GM23338 (cell line): ENCODE measurements at regions not wholly inside any gene's neighbourhood (a gene's known extent, or its start where the extent isn't known, plus 50 kb on each side); places are given as distances from the start of the nearest gene placed in this dataset.

Source experiments
- ATAC-seq: fragments of 200-7000 bp; cut with Tn5 transposase; 3 replicates; pipeline ENCODE4 v1.9.1; 2020
- DNase-seq: peaks from one replicate; pipeline ENCODE4 v3.0.0-alpha.2; 2015; ENCODE audit warnings: low spot score
- H2AFZ ChIP-seq: fragments of 200-600 bp; sonication (generic); 2 replicates; pipeline ENCODE4 v1.8.0; 2016; ENCODE audit warnings: antibody characterized with exemption, mild to moderate bottlenecking, moderate library complexity
- H3F3A ChIP-seq: fragments of 200-600 bp; sonication (generic); replicated peaks from 2 replicates; pipeline ENCODE4 v1.8.0; 2017; ENCODE audit warnings: antibody characterized with exemption, mixed run types, low read depth
- H3K27ac ChIP-seq: fragments of 200-600 bp; sonication (generic); 2 replicates; pipeline ENCODE4 v1.6.1; 2016; ENCODE audit warnings: low read depth
- H3K27me3 ChIP-seq: fragments of 200-600 bp; sonication (generic); 2 replicates; pipeline ENCODE4 v1.8.0; 2016; ENCODE audit warnings: mild to moderate bottlenecking, mixed run types, moderate library complexity; ENCODE audit not compliant: insufficient read depth
- H3K36me3 ChIP-seq: fragments of 200-600 bp; sonication (generic); 2 replicates; pipeline ENCODE4 v1.8.0; 2016; ENCODE audit warnings: mild to moderate bottlenecking; ENCODE audit not compliant: insufficient read depth
- H3K4me1 ChIP-seq: fragments of 200-600 bp; sonication (generic); 2 replicates; pipeline ENCODE4 v1.8.0; 2016; ENCODE audit warnings: mild to moderate bottlenecking, moderate library complexity; ENCODE audit not compliant: insufficient read depth
- H3K4me2 ChIP-seq: fragments of 200-600 bp; sonication (generic); 2 replicates; pipeline ENCODE4 v1.7.1; 2017; ENCODE audit warnings: mixed run types
- H3K4me3 ChIP-seq: fragments of 200-600 bp; sonication (generic); 2 replicates; pipeline ENCODE4 v1.6.1; 2016; ENCODE audit warnings: mixed run types
- H3K79me2 ChIP-seq: fragments of 200-600 bp; sonication (generic); replicated peaks from 2 replicates; pipeline ENCODE4 v1.8.0; 2017; ENCODE audit warnings: mild to moderate bottlenecking; ENCODE audit not compliant: insufficient read depth
- H3K9me2 ChIP-seq: fragments of 200-600 bp; sonication (generic); 2 replicates; pipeline ENCODE4 v1.8.0; 2017; ENCODE audit not compliant: insufficient read depth
- H4K20me1 ChIP-seq: fragments of 200-600 bp; sonication (generic); replicated peaks from 2 replicates; pipeline ENCODE4 v1.8.0; 2017; ENCODE audit warnings: mild to moderate bottlenecking; ENCODE audit not compliant: insufficient read depth
- H3K27ac Mint-ChIP-seq: 2 replicates; pipeline ENCODE4 v1.8.0; 2020; ENCODE audit warnings: inconsistent platforms, mild to moderate bottlenecking, moderate library complexity, mixed read lengths
- H3K27me3 Mint-ChIP-seq: 3 replicates; pipeline ENCODE4 v1.8.0; 2022; ENCODE audit warnings: low read depth, mild to moderate bottlenecking, moderate library complexity, mixed read lengths, inconsistent platforms; ENCODE audit not compliant: insufficient read depth, poor library complexity
- H3K36me3 Mint-ChIP-seq: 3 replicates; pipeline ENCODE4 v1.8.0; 2021; ENCODE audit warnings: low read depth, mild to moderate bottlenecking, inconsistent platforms, moderate library complexity, mixed read lengths
- H3K4me1 Mint-ChIP-seq: 3 replicates; pipeline ENCODE4 v1.8.0; 2020; ENCODE audit warnings: mild to moderate bottlenecking, inconsistent platforms, mixed read lengths
- H3K4me3 Mint-ChIP-seq: 3 replicates; pipeline ENCODE4 v1.8.0; 2021; ENCODE audit warnings: moderate library complexity, mild to moderate bottlenecking, inconsistent platforms, mixed read lengths
- H3K9me3 Mint-ChIP-seq: 3 replicates; pipeline ENCODE4 v1.8.0; 2020; ENCODE audit warnings: moderate library complexity, mild to moderate bottlenecking, inconsistent platforms, mixed read lengths
- CREB1 ChIP-seq: fragments of 250-450 bp; sonication (Bioruptor Pico); IDR thresholded peaks from 2 replicates; pipeline ENCODE4 v1.5.0; 2020; ENCODE audit warnings: low read depth, mild to moderate bottlenecking, moderate library complexity
- CTCF ChIP-seq, 2 experiments: fragments of 200-600 bp in 1 of 2; sonication (generic) in 1 of 2; conservative IDR thresholded peaks; 2 replicates each; pipeline versions ENCODE4 v1.5.1 to v1.6.1; 2016 to 2017; ENCODE audit warnings: antibody characterized with exemption in 2 of 2, low read depth in 2 of 2, mild to moderate bottlenecking in 2 of 2, moderate library complexity in 1 of 2
- ETS1 ChIP-seq: IDR thresholded peaks from 2 replicates; pipeline ENCODE4 v1.6.1; 2016; ENCODE audit warnings: antibody characterized with exemption
- EZH2 ChIP-seq: fragments of 200-600 bp; sonication (generic); IDR thresholded peaks from one replicate; pipeline ENCODE4 v1.8.0; 2017; ENCODE audit warnings: antibody characterized with exemption, mild to moderate bottlenecking, low read depth; ENCODE audit not compliant: unreplicated experiment
- EZH2phosphoT487 ChIP-seq: fragments of 200-600 bp; sonication (generic); IDR thresholded peaks from one replicate; pipeline ENCODE4 v1.8.1; 2018; ENCODE audit warnings: antibody characterized with exemption; ENCODE audit not compliant: unreplicated experiment
- JUNB ChIP-seq: IDR thresholded peaks from one replicate; pipeline ENCODE4 v1.6.1; 2016; ENCODE audit warnings: antibody characterized with exemption; ENCODE audit not compliant: unreplicated experiment
- NANOG ChIP-seq: IDR thresholded peaks from 2 replicates; pipeline ENCODE4 v1.6.1; 2016; ENCODE audit warnings: antibody characterized with exemption, borderline replicate concordance
- POLR2AphosphoS5 ChIP-seq: IDR thresholded peaks from 2 replicates; pipeline ENCODE4 v1.6.1; 2016; ENCODE audit warnings: antibody characterized with exemption, low read depth
- REST ChIP-seq: IDR thresholded peaks from one replicate; pipeline ENCODE4 v1.6.1; 2018; ENCODE audit warnings: antibody characterized with exemption; ENCODE audit not compliant: unreplicated experiment
- STAT1 ChIP-seq: IDR thresholded peaks from one replicate; pipeline ENCODE4 v1.6.1; 2016; ENCODE audit warnings: antibody characterized with exemption; ENCODE audit not compliant: unreplicated experiment
- ZNF114 ChIP-seq: fragments of 250-450 bp; sonication (Bioruptor Pico); IDR thresholded peaks from 2 replicates; pipeline ENCODE4 v1.5.0; 2020; ENCODE audit warnings: mild to moderate bottlenecking, moderate library complexity
- ZNF331 ChIP-seq: fragments of 250-450 bp; sonication (Bioruptor Pico); IDR thresholded peaks from 2 replicates; pipeline ENCODE4 v1.5.0; 2020; ENCODE audit warnings: low read depth, mild to moderate bottlenecking, moderate library complexity
- ZNF462 ChIP-seq: fragments of 250-450 bp; sonication (Bioruptor Pico); IDR thresholded peaks from 2 replicates; pipeline ENCODE4 v1.5.0; 2020; ENCODE audit warnings: mild to moderate bottlenecking, moderate library complexity

- TF ChIP-seq ETS1 (no peak), EZH2 (no peak), EZH2phosphoT487 (no peak), ZNF331 (CRISPR knock-in tag) (no peak)
These were observed 79.8 kb upstream of the PFN2 start (continued) for GRCh38 chr3:150050510-150050909.

GRCh38 chr3:150049317-150049716 lies 78.6 kb upstream of the PFN2 start:
- no peak overlapping the region for H3K27ac ChIP-seq
- H3K4me3 Mint-ChIP-seq, result no peak overlapping the region
- H3K4me2 ChIP-seq, result no peak overlapping the region
- H3K9me2 ChIP-seq, result no peaks in the 10 kb centered on the region
- DNase-seq (no peak), ATAC-seq (no peak)
- H4K20me1 ChIP-seq, result no peaks in the 10 kb centered on the region
- H3K36me3 ChIP-seq, result no peaks in the 10 kb centered on the region
- H3K4me1 Mint-ChIP-seq, result no peaks in the 10 kb centered on the region; the same call in 1 of the 3 replicates
- H2AFZ ChIP-seq, result no peak overlapping the region
- no peaks in the 10 kb centered on the region for H3K79me2 ChIP-seq
- H3K36me3 Mint-ChIP-seq, result no peaks in the 10 kb centered on the region
- no peaks in the 10 kb centered on the region for H3K27me3 ChIP-seq
- no peaks in the 10 kb centered on the region; the same call in 2 of the 3 replicates for H3K9me3 Mint-ChIP-seq
- no peaks in the 10 kb centered on the region for H3F3A ChIP-seq
- H3K27me3 Mint-ChIP-seq, result peaks cover 3% of the 10 kb centered on the region
- no peak overlapping the region for H3K4me3 ChIP-seq
- no peak overlapping the region for H3K27ac Mint-ChIP-seq
- H3K4me1 ChIP-seq, result no peaks in the 10 kb centered on the region
- no peak for TF ChIP-seq ZNF462
- no peak for TF ChIP-seq STAT1
- TF ChIP-seq POLR2AphosphoS5, result no peak
- no peak for TF ChIP-seq EZH2
- TF ChIP-seq EZH2phosphoT487, result no peak
- TF ChIP-seq CREB1 (CRISPR knock-in tag), result no peak
- TF ChIP-seq JUNB, result no peak
- no peak for TF ChIP-seq ZNF331 (CRISPR knock-in tag)
- no peak for TF ChIP-seq ZNF114
- no peak for TF ChIP-seq REST
- no peak for TF ChIP-seq NANOG
- no peak for TF ChIP-seq CTCF (conservative IDR thresholded peaks at IDR 0.05; ENCODE audit: low read depth in 2 of 2)
